ENCODE measurements at regions not wholly inside any gene's neighbourhood (a gene's known extent, or its start where the extent isn't known, plus 50 kb on each side); places are given as distances from the start of the nearest gene placed in this dataset.

DNA sequence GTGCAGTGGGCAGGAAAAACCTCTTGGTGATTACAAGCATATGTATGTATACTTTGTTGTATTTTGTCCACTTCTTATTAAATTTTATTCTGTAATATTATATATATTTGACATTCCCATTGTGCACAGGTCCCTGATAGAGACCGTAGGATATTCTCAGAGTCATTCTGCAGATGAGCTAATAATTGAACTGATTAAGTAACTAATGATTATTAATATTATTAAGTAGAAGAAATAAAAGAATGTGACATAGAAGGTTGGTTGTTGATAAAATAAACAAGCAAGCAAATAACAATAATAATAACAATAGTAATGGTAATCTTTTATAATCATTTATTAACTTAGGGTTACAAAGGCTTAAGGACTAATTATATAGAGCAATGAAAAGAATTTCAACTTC lies 780.6 kb upstream of the ZWINT start:
- Histone ChIP-seq H3K27ac (ENCODE audit: control insufficient read depth, insufficient read depth, low read length) (no peak overlapping the region), H4K20me1 (ENCODE audit: control insufficient read depth, extremely low read depth, insufficient read depth, low read length) (no peaks in the 10 kb centered on the region), H3K4me2 (ENCODE audit: control insufficient read depth, extremely low read depth, insufficient read depth, low read depth, low read length) (no peak overlapping the region), H3K79me2 (ENCODE audit: control insufficient read depth, insufficient read depth, low read length) (no peaks in the 10 kb centered on the region), H3K9me3 (ENCODE audit: control insufficient read depth, low read depth, low read length) (no peaks in the 10 kb centered on the region), H3K4me3 (ENCODE audit: control insufficient read depth in 2 of 3, extremely low read depth in 1 of 3, insufficient read depth in 2 of 3, low read depth in 1 of 3, low read length in 3 of 3) (no peak overlapping the region), H3K9me1 (ENCODE audit: control insufficient read depth, extremely low read depth, insufficient read depth, low read length) (no peaks in the 10 kb centered on the region), H3K4me1 (ENCODE audit: control insufficient read depth, extremely low read depth, insufficient read depth, low read length) (no peaks in the 10 kb centered on the region), H3K9ac (ENCODE audit: control insufficient read depth, extremely low read depth, insufficient read depth, low read length) (no peak overlapping the region), H3K27me3 (ENCODE audit: control insufficient read depth, extremely low read depth, insufficient read depth, low read length) (no peaks in the 10 kb centered on the region), H2AFZ (ENCODE audit: control insufficient read depth, low read length) (no peak overlapping the region), H3K36me3 (ENCODE audit: control insufficient read depth in 2 of 2, extremely low read depth in 1 of 2, insufficient read depth in 2 of 2, low read length in 2 of 2) (no peaks in the 10 kb centered on the region)
- TF ChIP-seq EZH2 (IDR thresholded peaks at IDR 0.05; ENCODE audit: low read length), result no peak
- TF ChIP-seq, protein P1, sequence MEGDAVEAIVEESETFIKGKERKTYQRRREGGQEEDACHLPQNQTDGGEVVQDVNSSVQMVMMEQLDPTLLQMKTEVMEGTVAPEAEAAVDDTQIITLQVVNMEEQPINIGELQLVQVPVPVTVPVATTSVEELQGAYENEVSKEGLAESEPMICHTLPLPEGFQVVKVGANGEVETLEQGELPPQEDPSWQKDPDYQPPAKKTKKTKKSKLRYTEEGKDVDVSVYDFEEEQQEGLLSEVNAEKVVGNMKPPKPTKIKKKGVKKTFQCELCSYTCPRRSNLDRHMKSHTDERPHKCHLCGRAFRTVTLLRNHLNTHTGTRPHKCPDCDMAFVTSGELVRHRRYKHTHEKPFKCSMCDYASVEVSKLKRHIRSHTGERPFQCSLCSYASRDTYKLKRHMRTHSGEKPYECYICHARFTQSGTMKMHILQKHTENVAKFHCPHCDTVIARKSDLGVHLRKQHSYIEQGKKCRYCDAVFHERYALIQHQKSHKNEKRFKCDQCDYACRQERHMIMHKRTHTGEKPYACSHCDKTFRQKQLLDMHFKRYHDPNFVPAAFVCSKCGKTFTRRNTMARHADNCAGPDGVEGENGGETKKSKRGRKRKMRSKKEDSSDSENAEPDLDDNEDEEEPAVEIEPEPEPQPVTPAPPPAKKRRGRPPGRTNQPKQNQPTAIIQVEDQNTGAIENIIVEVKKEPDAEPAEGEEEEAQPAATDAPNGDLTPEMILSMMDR (optimal IDR thresholded peaks at IDR 0.05 in 1 of 3, IDR thresholded peaks at IDR 0.05 in 1 of 3, conservative IDR thresholded peaks at IDR 0.05 in 1 of 3; ENCODE audit: extremely low read depth in 1 of 3, insufficient read depth in 2 of 3, low read length in 3 of 3), result no peak
- DNase-seq (ENCODE audit: low read depth, low spot score), result no peak
- no peak for FAIRE-seq
- dilution Hi-C loops (cut with MboI; ENCODE audit: extremely low pct_ligation_motif_present, low sequenced_read_pairs), result no loop called here

DNA sequence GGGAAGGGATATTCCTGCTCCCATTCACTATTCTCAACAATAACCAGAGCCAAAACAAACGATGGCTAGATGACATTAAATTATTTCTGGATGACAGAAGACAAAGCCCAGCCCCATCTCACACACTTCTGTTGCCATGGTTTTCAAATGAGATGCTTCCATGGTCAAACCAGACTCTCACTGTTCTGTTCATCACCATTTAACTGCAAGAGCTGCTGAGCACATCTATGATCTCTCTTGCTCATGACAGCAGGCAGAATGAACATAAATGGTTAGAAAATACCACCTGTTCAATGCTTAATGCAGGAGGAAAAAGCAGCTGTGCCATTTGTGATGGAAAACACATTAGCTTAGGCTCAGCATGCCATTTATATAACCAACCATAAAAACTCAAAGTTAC lies 758.6 kb upstream of the ZWINT start:
- DNase-seq (ENCODE audit: low read depth, low spot score) (no peak), FAIRE-seq (no peak)
- no peaks in the 10 kb centered on the region for H3K79me2 ChIP-seq (ENCODE audit: control insufficient read depth, insufficient read depth, low read length)
- no peaks in the 10 kb centered on the region for H3K9me3 ChIP-seq (ENCODE audit: control insufficient read depth, low read depth, low read length)
- H3K4me3 ChIP-seq (ENCODE audit: control insufficient read depth in 2 of 3, extremely low read depth in 1 of 3, insufficient read depth in 2 of 3, low read depth in 1 of 3, low read length in 3 of 3), result no peak overlapping the region
- H3K27ac ChIP-seq (ENCODE audit: control insufficient read depth, insufficient read depth, low read length), result no peak overlapping the region
- H3K9ac ChIP-seq (ENCODE audit: control insufficient read depth, extremely low read depth, insufficient read depth, low read length), result no peak overlapping the region
- dilution Hi-C loops (cut with MboI; ENCODE audit: extremely low pct_ligation_motif_present, low sequenced_read_pairs), result no loop called here
- no peaks in the 10 kb centered on the region for H3K27me3 ChIP-seq (ENCODE audit: control insufficient read depth, extremely low read depth, insufficient read depth, low read length)
- no peaks in the 10 kb centered on the region for H3K4me1 ChIP-seq (ENCODE audit: control insufficient read depth, extremely low read depth, insufficient read depth, low read length)
- no peaks in the 10 kb centered on the region for H4K20me1 ChIP-seq (ENCODE audit: control insufficient read depth, extremely low read depth, insufficient read depth, low read length)
- no peaks in the 10 kb centered on the region for H3K36me3 ChIP-seq (ENCODE audit: control insufficient read depth in 2 of 2, extremely low read depth in 1 of 2, insufficient read depth in 2 of 2, low read length in 2 of 2)
- TF ChIP-seq, protein P1 (optimal IDR thresholded peaks at IDR 0.05 in 1 of 3, IDR thresholded peaks at IDR 0.05 in 1 of 3, conservative IDR thresholded peaks at IDR 0.05 in 1 of 3; ENCODE audit: extremely low read depth in 1 of 3, insufficient read depth in 2 of 3, low read length in 3 of 3), result no peak
- TF ChIP-seq EZH2 (IDR thresholded peaks at IDR 0.05; ENCODE audit: low read length), result no peak
- no peak overlapping the region for H2AFZ ChIP-seq (ENCODE audit: control insufficient read depth, low read length)
- H3K9me1 ChIP-seq (ENCODE audit: control insufficient read depth, extremely low read depth, insufficient read depth, low read length), result no peaks in the 10 kb centered on the region
- no peak overlapping the region for H3K4me2 ChIP-seq (ENCODE audit: control insufficient read depth, extremely low read depth, insufficient read depth, low read depth, low read length)

Measured in keratinocyte (primary cell).